Hippocampal formation (tissue), 2 donors: ENCODE measurements at regions not wholly inside any gene's neighbourhood (a gene's known extent, or its start where the extent isn't known, plus 50 kb on each side); places are given as distances from the start of the nearest gene placed in this dataset.

Experiments used
- DNase-seq, 2 donors: peaks; one replicate each; lab custom pipeline; 2025; lab: John Stamatoyannopoulos, UW

DNA sequence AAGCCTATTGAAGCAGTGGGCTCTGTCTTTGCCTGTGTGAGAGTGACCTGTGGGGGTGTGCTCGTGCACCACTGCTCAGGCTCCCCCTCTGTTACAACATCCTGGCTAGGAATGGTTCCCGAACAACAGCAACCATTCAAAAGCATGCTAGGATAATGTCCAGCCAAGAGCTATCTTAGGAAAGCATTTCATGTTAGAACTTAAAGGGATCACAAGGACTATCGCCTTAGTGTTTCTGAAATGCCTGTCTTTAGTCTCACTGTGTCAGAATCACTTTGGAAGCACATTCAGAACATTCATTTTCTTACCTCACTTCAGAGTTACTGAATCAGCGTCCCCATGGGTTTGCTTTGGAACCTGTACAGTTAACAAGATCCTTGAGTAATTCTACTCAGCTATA, 134.9 kb upstream of the DSEL start:
- no peak for DNase-seq

DNA sequence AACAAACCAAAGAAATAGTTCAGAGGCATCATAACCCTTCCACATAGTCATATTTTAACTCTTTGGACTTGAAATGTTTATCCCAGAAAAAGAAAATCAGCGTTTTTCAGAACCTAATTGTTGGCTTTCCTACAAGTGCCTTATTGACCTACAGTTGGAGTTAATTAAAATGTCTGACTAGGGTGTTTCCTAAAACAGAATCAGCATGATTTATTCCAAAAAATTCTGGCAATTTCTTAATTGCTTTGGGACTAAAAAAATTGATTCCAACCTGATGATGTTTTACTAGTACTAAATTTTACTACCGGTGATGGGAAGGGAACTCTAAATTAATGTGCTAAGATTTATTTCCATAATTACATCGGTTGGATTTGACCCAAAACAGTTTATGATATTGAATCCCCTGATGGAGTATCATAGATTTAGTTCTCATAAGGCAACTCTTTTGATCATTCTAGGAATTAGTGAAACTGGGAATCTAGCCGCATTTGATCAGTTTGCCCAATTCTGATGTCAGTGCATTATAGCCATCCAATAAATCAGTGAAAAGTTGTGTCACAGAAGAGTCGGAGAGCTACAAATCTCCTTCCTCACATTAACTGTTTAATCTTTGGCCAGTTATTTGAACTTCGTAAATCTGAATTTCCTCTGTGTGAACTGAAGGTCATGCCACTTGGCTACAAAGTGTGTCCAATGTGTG, 134.3 kb upstream of the DSEL start:
- no peak for DNase-seq

DNA sequence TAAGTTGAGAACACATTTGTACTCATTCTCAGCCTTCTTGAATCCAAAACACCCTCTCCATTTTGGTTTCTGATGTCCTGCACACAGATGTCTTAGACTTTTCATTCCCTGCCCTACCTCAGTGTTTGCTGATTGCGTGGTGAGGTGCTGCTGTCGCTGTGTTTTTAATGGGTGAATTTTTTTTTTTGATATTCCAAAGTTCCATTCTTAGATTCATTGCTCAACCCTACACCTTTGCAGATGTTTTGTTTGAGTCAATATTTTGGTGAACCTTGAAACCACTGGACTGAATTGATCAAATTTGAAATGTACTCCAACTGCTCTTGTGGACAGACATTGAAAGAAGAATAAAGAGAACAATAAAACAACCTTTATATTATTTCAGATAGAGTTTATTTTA, 130.4 kb upstream of the DSEL start:
- no peak for DNase-seq

DNA sequence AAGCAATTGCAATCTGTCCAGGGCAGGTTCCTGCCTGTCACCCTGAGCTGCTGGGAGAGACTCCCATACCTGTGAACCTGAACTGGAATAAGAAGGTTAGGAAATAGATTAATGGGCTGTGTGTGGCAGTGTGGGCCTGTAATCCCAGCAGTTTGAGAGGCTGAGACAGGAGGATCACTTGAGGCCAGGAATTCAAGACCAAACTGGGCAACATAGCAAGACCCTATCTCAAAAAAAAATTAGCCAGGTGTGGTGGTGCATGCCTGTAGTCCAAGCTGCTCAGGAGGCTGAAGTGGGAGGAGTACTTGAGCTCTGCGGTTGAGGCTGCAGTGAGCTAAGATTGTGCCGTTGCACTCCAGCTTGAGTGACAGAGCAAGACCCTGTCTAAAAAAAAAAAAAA, 127.7 kb upstream of the DSEL start:
- DNase-seq = no peak

DNA sequence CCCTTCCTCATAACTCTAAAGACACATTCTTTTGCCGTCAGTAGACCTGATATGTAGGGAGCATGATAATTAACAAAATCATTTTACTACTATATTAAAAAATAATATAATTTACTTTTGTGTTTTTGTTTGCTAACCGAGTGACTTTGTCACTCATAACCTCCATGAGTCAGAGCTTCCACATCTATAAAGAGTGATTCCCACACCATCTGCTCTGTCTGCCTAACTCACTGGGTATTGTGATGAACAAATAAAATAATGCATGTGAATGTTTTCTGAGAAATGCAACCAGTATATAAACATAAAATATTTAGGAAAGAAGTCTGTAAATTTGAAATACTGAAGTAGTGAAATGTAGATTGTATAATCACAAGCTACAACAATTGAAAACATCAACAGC, 123.4 kb upstream of the DSEL start:
- no peak for DNase-seq

DNA sequence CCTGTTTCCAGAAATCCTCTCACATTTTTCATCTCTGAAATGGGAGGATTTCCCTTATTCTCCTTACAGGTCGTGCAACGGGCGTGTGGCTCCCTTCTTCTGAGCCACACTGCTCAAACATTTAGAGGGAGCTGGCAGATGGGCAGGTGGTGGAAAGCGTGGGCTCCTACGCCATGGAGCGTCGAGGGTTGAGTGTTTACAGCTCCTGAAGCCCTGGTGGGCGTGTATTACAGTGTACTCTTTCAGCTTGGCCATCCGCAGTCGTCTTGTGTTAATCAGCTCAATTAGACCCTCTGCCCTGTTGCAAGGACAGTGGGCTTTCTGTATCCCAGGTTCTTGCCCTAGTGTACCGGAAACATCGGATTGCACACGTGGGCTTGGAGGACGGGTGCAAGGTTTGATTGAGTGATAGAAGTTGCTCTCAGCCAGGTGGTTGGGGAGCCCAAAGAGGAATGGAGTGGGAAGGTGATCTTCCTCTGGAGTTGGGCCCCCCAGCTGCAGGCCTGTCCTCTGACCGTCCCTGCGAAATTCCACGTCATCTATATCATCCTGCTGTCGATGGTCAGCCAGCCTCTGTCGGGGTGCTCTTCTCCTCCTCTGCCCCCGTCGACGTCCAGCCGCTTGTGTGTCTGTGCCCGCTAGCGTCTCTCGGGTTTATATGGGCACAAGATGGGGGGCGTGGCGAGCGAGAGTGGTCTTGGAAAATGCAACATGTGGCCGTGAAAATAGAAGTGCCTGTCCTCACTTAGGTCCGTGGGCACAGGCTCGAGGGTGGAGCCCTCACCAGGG, 120.3 kb upstream of the DSEL start:
- DNase-seq = no peak

DNA sequence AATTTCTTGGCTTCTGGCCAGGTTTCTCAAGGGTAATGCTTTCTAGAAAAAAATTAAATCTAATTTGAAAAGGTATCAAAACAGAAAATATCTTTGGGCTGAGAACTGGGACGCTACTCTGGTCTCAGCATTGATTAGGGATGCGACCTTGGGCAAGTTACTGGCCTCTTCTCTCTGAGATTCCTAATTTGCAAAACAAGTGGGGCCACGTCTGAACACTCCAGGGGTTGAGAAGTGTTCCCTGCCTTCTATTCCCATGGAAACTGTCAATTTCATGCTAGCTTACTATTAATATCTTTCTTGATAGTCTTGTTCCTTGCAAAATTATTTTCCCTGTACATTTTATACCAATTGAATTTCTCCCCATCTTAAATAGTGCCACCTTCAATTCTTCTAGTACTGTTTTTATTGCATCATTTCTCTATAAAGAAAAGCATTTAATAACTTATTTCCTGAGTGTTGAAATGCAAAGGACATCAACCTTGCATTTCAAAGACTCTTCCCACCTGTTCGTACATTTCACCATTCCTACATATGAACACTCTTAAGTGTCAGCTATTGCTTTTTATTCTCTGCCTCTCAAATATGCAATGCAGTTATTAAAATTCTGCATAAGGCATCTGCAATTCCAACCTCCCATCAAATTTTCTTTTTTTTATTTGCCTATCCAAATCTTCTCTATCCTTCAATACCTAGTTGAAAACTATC, 118.3 kb upstream of the DSEL start:
- no peak for DNase-seq

DNA sequence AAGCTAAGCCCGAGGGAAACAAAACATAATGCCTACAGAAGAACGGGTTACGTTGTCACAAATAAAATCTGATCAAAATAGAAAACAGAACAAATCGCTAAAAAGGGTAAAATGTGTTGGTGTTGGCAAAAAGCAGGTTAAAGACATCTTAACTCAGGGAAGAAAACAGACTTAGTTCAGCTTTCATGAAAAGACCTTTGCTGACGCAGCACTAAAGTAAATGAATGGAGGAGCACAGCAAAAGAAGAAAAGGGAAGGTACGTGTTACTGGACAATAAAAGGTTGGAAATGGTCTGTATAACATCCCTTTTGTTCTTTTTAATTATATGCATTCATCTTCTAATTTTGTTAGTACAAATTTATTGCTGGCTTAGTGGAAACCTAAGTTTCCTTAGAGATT, 117.4 kb upstream of the DSEL start:
- no peak for DNase-seq

DNA sequence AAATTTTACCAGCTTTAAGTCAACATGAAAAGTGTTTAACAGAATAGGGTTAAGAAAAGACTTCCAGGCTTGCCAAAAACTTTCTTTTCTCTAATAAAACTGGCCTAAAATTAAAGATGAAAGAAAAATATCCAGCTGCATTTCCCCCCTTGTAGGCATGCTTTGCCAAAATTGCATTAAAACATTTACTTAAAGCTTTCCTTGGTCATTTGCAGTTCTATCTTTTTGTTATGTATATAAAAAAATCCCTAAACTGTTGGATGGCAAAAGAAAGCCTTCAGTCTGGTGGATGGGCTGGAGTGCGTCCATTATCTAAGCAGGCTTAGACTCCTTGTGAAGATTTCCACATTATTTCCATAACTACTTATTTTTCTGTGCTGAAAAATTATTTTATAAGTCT, 105.4 kb upstream of the DSEL start:
- DNase-seq = no peak

DNA sequence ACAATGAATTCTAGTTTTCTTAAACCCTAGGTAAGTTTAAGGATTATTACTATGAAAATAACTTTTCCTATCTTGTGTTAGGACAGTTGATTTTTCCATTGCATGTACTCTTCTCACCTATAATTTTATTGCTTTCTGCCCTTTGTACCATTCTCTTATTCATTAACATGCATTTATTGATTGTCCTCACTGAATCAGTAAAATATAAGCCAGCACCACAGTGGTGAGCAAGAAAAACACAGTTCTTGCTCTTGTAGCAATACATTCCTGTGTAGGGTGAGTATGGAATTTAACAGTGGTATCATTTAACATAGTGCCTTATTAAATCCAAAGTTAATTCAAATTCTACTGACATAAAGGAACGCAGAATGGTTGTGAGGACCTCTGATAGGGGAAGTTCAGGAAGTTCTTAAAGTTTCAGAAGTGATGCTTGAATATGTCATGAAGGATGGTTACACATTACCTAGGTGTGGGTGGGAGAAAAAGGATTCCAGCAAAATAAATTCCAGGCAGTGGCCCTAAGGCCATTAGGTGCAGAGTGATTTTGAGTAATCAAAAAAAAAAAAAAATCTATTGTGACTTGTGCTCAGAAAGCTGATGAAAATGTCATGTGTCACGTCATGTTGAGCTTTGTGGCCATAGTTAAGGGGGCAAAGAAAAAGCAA, 104.7 kb upstream of the DSEL start:
- no peak for DNase-seq

DNA sequence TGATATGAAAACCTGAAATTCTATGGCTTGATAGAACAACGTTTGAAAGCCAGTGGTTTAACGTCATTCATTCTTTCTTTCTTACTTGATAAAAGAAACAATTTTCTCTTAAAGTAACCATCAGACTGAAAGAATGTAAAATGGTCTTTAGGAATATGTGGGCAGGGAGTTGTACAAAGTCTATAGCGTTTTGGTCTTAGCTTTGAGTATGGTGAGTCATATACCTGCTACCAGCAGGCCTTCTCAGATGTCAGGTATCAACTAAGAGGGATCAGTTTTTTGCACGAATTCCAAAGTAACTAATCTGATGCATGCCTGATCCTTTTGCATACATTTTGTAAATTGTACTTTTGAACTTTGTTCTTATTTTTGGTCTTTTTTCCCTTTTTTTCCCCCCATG, 101.5 kb upstream of the DSEL start:
- DNase-seq = no peak

DNA sequence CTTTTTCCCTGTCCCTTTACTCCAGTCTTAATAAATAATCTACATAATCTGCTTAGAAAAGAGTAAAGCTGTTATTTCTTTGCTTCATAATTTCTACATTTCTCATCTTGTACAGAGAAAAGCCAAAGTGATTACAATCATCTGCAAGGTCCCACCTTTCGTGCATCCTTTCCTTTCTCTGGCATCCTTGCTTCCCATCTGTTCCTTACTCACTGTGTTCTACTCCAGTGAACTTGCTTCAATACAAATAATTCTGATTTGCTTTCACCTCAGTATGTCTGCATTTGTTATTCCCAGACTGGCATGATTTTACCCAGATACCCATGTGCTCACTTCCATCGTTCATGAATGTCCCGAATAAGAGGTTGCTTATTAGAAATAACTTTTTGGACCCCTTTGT, 99.4 kb upstream of the DSEL start:
- no peak for DNase-seq

DNA sequence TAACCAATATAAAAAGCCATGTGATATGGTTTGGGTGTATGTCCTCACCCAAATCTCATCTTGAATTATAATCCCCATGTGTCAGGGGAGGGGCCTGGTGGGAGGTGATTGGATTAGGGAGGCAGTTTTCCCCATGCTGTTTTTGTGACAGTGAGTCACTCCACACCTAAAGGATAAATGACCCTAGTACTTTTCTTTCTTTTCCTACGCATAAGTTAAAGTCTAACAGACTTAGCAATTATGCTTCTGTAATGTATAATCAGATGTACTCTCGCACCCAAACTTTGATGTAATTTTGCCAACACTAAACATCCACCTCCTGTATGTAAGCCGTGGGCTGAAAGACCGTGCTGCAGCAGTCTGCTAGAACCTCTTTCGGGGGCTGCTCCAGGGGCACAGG, 97.2 kb upstream of the DSEL start:
- DNase-seq = no peak

DNA sequence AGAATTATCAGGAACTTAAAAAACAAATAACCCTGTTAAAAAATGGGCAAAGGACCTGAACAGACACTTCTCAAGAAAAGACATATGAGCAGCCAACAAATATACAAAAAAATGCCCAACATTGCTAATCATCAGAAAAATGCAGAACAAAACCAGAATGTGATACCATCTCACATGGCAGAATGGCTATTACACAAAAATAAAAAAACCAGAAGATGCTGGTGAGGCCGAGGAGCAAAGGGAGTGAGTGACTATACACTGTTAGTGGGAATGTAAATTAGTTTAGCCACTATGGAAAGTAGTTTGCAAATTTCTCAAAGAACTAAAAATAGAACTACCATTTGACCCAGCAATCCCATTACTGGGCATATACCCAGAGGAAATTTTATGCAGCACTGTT, 95.8 kb upstream of the DSEL start:
- DNase-seq = no peak

DNA sequence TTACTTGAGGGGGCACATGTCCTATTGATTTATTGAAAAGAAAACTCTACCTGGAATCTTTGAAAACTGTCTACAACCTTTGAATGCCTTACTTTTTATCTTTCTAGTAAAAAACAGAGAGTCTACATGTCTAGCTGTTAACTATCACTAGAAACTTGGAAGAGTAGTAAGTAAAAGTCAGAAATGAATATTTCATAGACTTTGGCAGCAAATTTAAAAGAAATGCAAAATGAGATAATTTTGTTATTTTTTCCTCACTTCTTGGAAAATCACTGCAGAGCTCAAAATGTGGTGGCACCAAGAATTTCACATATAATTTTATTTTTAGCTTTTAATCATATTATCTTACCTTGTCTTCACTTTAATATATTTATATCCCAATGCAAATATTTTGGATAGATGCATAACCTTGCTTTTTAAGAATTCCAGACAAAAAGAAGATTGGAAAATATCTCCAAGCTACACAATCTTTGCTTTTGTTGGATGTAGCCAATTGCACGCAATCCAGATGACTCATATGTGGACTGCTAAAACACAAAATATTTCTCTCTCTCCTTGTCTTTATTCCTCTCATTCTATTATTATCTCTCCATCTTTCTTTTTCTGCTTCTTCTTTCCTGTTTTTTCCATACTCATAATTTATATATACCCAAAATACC, 92.2 kb upstream of the DSEL start:
- no peak for DNase-seq

DNA sequence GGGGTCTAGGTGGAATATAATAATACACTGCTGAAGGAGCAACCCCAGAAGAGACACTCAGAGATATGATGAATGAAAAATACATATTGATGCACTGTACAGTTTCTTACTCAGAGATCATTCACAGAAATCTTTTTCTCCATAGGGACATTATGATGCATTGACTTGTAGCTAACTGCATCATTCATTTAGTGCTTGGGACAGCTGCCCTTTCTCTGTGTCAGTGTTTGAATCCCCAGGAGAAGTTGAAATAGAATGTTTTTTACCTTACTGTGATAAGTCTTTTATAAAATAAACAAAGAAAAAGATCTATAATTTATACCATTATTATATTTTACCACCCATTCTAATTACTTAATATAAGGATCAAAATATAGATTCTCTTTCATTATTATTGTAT, 91.7 kb upstream of the DSEL start:
- no peak for DNase-seq

DNA sequence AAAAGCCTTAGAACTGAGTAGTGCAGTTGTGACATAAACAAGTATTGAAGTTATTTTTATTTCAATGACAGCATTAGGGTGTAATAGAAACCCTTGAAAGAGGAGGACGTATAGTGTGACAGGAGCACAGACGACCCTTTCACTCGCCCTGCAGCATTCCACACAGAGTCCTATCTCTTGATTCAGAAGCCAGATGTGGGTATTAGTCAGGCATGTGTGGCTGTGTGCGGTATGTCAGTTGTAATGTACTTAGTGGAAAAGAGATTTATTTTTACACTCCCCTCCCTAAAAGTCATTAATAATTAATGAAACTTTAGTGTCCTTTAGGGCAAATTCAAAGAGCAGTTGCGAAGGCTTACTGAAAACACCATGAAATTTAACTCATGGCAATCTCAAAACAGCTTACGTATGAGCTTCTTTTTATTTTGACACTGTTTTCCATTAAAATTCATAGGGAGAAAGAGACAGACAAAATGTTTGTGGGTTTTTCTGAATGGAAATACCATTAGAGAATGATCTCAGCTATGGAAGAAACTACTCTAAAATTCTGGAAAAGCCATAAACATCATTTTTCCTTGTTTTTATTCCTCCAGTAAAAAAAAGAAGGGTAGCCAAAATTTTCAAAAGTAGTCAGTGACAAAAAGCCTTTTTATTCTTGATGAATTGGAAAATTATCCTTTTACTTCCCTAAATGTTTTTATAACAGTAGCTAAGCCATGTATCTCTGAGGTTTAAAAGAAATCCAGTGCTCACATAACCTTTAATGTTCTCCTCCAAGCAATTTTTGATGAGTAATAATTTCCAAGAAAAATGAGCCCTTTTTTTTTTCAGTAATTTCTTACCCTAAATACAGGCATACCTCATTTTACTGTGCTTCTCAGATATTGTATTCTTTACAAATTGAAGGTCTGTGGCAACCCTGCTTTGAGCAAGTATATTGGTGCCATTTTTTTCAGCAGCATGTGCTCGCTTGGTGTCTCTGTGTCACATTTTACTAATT, 84.0 kb upstream of the DSEL start:
- no peak for DNase-seq

DNA sequence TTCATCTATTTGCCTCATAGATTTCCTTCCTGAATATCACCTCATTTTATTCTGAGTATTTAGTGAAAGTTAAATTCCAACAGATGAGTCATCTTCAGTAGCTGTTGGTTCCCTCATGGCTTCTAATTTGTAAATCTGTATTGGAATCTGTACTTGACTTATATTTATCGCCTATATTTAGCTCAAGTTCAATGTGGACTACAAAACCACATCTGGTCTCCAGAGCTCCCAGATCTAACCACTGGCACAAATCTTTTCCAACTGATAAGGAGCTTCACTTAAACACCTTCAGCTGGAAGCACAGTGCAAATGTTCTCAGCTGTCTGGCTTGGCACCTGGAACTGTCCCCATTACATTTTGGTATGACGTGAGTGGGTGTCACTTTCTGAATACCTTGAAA, 82.8 kb upstream of the DSEL start:
- DNase-seq = no peak

DNA sequence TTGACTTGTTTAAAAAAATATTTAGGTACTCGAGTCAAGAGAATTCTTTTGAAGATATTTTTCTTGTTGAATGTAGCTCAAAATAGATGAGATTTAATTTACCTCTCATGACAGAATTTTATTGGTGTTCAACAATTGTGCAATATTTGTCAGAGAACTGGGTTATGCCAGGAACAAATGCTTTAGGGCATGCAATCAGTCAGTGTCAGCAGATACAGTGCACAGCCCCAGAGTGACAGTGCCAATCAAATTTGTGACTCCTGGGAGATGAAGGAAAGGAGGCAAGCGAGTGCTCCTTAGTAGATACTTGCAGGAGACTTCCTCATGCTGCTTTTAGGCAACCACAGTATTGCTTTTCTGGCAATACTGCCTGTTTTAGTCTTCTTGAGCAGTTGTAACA, 81.2 kb upstream of the DSEL start:
- no peak for DNase-seq

DNA sequence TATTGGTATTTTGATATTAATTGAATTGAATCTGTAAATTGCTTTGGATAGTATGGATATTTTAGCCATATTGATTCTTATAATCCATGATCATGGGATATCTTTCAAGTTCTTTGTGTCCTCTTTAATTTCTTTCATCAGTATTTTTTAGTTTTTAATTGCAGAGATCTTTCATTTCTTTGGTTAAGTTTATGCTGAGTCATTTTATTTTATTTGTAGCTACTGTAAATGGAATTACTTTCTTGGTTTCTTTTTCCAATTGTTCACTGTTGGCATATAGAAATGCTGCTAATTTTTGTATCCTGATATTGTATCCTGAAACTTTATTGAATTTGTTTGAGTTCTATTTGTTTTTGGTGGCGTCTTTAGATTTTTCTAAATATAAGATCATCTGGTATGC, 79.5 kb upstream of the DSEL start:
- no peak for DNase-seq
